GM21786 (cell line): ENCODE measurements at regions not wholly inside any gene's neighbourhood (a gene's known extent, or its start where the extent isn't known, plus 50 kb on each side); places are given as distances from the start of the nearest gene placed in this dataset.
"Not testable (repeated sequence)": the region's sequence is repeated elsewhere in the genome, so short reads cannot be mapped to it uniquely, and the experiment has no call there.

Source experiments
- ATAC-seq: cut with Tn5 transposase; IDR thresholded peaks from one replicate; pipeline ENCODE4 v1.9.1; 2021; ENCODE audit not compliant: unreplicated experiment

DNA sequence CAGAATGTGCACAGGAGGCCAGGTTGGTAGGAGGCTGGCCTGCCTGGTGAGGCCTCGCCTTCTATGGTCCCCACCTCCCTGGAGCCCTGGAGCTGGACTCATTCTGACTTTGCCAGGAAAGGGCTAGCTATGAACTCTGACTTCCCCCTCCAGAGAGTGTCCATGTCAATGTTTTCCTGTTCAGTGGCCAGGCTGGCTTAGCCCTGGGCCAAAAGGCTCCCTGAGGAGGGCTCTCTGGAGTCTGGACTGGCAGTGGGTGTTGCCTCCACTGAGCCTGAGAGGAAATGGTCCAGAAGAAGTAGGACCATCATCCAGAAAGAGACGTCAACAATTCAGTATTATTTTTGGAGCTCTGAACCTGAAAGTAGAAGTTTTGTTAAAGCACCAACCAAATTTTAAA, 178.7 kb downstream of the CHIC2 start:
- no peak for ATAC-seq

DNA sequence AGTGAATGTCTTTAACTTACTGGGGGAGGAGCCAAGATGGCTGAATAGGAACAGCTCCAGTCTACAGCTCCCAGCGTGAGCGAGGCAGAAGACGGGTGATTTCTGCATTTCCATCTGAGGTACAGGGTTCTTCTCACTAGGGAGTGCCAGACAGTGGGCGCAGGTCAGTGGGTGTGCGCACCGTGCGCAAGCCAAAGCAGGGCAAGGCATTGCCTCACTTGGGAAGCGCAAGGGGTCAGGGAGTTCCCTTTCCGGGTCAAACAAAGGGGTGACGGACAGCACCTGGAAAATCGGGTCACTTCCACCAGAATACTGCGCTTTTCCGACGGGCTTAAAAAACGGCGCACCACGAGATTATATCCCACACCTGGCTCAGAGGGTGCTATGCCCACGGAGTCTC, 187.3 kb downstream of the CHIC2 start:
- not testable (repeated sequence) for ATAC-seq

DNA sequence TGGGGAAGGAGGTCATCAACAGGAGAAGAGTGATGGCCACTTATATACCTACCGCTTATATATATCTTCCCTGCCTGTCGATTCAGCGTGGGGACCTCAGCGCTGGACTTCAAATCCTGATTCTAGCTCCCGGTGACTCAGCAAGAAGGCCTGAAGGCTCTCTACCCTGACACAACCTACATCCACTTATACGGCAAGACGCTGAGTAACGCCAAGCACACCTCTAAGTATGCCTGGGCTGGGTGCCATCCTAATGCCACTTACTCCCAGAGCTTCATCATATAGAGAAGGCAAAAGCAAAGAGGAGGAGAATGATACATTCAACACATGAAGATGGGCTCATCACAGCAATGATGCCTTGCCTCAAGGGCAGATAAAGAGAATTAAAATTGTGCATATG, 198.3 kb downstream of the CHIC2 start:
- no peak for ATAC-seq

DNA sequence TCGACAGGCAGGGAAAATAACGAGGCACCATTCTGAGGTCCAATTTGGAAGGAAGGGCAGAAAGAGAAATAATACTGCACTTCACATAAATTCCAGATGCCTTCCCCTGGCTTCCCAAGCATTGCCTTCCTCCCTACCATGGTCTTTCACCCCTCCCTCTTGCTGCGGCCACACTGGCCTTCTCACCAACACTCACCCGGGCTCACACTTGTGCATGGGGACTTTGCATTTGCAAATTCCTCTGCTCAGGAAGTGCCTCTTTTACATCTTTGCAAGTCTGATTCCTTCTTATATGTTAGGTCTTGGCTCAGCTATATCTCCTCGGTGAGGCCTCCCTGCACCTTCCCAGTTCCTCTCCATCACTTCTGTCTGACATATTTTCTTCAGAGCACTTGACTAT, 199.4 kb downstream of the CHIC2 start:
- no peak for ATAC-seq

DNA sequence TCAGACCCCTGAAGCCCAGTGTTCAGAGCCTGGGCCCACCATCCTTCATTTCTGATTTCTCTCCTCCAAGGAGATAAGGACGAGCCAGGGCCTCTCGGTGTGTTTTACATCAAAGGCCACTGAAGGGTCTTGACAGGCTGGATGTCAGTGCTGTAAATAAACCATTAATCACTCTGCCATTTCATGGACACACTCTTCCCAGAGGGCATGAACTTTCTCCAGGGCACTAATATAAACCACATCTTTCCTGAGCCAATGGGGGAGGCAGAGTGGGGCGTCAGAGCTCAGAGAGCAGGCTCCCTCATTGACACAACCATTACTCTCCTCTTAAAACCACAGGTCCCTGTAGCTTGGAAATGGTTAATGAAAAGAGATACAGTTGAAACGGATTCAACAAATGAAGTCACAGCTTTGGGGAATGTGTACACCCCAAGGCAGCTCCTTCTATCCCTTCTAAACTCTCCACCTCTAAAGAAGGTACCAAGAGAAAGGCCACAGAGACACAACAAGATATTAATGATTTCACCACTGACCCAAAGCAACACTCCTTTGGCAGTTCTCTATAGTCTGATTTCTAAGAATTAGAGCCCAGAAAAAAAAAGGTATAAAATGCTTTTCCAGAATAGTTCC, 200.6 kb downstream of the CHIC2 start:
- ATAC-seq: no peak

DNA sequence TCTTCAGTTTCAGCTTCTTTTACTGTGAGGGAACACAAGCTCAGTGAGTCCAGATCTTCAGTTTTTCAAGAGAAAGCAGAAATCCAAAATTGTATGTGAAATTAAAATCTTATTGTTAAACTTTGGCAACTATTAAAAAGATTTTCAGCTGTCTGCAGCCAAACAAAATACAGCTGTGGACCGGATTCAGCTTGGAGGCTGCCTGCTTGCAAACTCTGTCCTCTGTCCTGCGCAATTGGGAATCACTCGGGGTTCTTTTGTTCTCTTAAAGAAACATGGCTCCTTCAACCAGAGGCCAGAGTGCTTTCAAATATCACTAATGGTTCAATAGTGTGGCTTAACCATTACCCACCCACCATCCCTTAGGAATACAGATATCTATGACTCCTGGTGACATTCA, 201.2 kb downstream of the CHIC2 start:
- ATAC-seq: no peak

DNA sequence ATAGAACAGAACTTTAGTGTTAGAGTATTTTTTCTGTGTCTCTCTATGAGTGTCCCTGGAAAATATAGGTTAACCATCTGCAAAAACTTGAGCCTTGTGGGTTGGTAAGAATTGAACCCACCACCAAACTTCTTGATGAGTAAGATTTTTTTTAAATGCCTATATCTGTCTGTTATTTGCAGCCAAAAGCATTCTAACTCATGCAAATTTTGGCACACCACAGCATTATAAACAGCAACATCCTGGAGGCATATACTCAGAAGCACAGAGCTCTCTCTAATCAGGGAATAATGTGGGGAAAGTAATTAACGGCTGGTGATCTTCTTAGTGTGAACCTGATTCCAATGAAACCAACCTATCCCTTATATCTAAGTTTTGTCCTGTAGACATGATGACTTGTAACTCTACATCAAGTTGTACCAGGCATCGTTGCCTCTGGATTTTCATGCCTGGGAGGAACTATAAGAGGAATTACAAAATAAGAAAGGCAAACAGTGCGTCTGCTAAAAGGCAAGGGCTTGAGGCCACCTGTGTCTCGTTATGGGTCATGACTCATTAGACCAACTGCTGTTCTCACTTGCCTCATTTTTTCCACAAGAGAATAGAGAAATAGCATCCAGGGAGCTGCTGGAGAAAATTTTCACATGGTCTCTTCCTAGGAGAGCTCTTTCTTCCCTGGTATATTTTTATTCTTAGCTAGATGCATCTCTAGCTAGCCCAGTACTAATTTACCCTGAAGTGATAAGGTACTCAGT, 202.4 kb downstream of the CHIC2 start:
- ATAC-seq: no peak

DNA sequence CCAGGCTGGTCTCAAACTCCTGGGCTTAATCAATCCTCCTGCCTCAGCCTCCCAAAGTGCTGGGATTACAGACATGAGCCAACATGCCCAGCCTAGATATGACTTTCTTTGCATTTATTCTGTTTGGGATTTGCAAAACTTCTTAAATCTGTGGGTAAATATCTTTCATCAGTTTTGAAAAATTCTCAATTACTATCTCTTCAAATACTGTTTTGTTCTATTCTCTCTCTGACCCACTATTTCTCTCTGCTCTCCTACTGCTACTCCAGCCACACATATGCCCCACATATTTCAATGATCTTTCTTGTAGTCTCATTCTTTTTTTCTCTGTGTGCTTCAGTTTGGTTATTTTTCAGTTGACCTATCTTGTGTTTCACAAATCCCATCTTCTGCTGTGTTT, 205.1 kb downstream of the CHIC2 start:
- ATAC-seq: no peak

DNA sequence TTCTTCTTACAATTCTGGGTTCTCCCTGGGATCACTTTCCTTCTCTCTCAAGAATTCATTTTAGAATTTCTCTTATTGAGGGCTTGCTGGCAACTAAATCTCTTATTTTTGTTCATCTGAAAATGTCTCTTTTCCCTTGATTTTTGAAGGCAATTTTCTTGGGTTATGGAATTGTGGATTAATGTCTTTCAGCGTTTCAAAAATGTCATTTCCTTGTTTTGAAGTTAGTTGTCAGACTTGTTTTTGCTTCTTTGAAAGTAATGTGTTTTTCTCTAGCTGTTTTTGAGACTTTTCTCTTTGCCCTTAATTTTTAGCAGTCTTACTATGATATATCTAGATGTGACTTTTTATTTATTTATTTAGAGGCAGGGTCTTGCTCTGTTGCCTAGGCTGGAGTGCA, 205.7 kb downstream of the CHIC2 start:
- no peak for ATAC-seq

DNA sequence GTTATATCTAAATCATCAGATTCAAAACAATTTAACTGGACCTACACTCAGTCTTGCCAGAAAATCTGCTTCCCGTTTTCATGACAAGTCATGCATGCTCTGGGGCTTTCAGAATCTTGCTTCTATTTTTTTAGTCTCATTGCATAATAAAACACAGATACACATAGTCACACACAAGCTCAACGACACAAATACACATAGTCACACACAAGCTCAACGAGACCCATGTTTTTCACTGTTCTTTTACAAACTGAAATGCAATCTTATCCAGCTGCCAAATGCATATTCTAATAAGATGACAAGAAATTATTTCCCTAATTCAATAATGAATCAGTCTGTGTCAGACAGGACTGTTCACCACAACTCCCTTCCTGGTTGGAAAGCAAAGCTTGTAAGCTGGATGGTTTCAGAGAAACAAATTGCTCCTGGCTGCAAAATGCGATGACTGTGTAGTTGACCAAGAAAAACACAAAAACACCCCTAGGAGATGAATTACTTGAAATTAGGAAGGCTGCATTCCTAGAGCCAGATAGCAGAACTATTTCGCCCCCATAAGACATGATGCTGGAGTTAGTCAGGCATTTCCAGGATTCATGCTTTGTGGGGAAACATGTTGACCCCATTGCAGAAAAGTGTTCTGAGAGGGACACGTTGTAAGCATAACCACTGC, 208.7 kb downstream of the CHIC2 start:
- ATAC-seq: no peak

DNA sequence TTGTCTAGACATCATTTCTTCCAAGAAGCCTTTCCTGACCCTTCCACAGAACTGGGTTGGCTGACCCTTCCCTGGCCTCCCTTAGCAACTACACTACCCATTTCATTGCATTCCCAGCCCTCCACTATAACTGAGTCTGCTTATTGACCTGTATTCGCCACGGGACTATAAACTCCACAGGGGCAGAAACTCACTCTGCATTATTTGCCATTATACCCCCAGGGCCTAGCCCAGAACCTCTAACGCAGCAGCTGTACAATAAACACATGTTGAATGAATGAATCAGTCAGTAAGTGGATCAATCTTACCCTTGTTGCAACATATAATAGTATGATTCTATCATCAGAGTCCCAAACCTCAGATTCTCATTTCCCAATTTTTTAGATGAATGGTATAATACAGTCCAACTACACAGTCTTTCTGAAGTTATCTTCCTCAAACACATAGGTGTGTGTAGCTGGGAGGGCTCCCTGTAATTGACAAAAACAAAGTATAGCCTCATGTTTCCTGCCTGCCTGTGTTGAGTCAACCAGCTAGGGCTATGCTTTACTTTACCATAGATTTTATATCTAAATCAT, 209.3 kb downstream of the CHIC2 start:
- no peak for ATAC-seq

DNA sequence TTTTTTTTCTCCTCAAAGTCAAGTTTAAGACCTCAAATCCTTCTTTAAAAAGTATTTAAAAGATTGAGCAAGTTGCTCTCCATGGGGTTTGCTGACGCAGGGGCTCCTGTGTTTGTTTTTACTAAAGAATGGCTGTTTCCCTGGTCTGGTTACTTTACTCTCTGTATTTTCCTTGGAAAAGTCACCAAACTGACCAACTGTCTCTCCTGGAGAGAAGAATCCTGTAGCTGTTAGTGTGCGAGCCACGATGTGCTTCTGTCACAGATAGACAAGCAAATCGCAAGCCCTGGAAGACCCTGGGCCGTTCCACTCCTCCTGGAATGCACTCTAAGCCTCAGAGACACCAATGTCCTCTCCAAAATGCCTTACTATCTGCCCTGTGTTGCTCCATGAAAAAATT, 212.1 kb downstream of the CHIC2 start:
- no peak for ATAC-seq

DNA sequence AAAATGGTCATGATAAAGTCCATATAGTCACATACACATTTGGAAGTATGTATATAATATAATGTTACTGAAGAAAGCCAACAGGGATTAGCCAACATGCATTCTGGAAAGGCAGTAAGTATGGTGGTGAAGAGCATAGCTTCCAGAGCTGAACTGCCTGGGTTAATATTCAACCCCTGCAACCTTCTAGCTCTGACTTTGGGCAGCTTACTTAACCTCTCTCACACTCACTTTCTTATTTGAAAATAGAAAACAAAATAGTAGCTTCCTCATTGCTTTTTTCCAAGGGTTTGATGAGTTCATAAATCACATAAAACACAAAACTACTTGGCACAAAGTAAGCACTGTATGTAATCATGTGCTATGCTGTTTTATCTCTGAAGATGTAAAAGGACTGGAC, 216.4 kb downstream of the CHIC2 start:
- ATAC-seq: no peak

DNA sequence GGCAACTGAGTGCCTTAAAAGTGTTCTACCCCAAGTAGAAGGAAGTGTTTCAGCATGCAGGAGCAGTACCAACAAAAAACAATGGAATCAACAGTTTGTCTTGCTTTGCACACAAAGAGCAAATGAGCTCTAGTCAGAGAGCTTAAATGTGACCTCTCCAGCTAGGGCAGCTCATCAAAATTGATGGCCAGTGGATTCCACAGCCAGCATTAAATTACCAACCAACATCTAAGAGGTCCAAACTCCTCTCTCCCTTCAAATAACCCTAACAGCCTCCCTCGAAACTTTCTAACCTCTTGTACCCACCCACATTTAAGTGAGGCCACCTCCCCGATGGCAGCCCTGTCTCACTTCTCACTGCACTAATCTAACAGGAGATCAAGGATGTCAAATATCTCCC, 219.9 kb downstream of the CHIC2 start:
- ATAC-seq: no peak

DNA sequence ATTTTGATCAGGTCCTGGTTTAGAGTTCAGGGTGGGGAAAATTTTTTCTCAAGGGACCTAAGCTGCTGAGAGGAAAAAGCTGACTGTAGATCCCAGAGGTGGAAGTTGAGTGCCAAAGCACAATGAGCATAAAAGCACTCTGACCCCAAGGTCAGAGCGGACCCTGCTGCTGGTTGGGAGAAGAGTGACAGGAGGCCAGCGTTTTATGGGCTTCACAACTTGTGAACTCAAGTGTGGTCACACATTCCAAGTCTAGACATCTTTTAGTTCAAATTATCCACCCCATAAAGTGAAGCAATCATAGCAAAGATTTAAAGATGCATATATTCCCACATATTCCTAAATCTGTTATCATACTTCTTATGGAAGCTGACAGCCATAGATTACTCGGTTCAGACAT, 220.3 kb downstream of the CHIC2 start:
- ATAC-seq: no peak

DNA sequence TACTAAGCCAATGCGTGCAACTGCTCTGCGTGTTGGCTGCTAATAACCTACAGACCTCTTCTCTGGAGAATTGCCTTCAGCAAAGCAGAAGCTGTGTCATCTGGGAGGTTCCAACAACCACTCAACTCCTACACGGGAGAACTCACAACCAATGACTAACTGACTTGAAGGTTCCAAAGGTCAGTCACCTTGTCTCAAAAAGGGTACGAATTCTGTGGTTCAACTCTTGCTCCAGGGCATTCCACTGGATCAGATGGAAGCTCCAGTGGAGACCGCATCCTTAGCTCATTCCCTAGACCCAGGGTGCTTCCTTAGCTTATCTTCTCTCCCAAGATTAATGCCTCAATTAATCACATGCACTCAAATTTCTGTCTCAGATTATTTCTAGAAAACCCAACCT, 222.7 kb downstream of the CHIC2 start:
- ATAC-seq: no peak

DNA sequence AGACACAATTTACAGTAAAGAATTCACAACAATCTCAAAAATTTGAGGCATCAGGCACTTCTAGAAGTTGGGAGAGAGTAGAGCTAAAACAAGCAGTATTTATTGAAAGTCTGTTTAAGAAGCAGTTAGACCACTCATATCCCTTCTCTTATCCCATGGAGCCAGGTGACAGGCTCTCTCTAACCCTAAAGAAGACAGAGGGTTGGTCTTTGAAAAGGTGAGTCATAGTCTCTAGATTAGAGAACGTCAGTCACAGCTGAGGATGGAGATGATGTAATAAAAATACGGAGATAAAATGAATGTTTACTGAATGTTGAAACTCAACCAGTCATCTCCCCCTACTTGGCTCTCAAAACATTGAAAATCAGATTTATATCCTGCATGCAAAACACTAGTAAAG, 223.8 kb downstream of the CHIC2 start:
- ATAC-seq: no peak

DNA sequence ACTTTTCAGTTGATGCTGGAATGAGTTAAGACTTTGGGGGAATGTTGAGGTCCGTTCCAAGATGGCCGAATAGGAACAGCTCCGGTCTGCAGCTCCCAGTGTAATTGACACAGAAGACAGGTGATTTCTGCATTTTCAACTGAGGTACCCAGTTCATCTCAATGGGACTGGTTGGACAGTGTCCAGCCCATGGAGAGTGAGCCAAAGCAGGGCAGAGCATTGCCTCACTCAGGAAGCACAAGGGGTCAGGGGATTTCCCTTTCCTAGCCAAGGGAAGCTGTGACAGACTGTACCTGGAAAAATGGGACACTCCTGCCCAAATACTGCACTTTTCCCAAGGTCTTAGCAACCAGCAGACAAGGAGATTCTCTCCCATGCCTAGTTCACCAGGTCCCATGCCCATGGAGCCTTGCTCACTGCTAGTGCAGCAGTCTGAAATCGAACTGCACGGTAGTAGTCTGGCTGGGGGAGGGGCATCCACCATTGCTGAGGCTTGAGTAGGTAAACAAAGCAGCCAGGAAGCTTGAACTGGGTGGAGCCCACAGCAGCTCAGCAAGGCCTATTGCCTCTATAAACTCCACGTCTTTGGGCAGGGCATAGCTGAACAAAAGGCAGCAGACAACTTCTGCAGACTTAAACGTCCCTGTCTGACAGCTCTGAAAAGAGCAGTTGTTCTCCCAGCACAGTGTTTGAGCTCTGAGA, 231.0 kb downstream of the CHIC2 start:
- not testable (repeated sequence) for ATAC-seq

DNA sequence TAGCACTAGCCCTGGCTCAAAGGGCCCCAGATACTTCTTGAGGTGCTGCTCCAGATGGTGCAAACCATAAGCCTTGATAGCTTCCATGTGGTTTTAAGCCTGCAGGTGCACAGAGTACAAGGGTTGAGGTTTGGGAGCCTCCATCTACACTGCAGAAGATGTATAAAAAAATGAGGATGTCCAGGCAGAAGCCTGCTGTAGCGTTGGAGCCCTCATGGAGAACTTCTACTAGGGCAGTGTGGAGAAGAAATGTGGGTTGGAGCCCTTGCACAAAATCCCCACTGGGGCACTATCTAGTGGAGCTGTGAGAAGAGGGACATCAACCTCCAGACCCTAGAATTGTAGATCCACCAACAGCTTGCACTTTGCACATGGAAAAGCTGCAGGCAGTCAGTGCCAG, 231.9 kb downstream of the CHIC2 start:
- no peak for ATAC-seq

DNA sequence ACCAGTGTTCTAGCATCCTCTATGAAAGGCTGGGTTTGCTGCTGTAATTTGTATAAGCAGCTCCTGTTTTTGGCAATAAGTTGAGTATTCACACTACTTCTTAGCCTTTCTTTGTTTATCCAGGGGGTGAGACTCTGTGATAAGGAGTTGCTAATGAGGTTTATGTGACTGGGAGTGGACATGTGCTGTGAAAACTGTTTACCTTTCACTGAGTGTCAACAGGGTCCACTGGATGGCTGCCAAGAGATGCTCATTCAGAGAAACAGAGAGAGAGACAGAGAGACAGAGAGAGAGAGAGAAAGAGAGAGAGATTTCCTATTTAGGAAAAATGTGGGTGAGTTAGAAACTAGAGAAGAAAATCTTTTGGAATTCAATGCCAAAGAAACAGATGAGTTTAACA, 233.9 kb downstream of the CHIC2 start:
- no peak for ATAC-seq

DNA sequence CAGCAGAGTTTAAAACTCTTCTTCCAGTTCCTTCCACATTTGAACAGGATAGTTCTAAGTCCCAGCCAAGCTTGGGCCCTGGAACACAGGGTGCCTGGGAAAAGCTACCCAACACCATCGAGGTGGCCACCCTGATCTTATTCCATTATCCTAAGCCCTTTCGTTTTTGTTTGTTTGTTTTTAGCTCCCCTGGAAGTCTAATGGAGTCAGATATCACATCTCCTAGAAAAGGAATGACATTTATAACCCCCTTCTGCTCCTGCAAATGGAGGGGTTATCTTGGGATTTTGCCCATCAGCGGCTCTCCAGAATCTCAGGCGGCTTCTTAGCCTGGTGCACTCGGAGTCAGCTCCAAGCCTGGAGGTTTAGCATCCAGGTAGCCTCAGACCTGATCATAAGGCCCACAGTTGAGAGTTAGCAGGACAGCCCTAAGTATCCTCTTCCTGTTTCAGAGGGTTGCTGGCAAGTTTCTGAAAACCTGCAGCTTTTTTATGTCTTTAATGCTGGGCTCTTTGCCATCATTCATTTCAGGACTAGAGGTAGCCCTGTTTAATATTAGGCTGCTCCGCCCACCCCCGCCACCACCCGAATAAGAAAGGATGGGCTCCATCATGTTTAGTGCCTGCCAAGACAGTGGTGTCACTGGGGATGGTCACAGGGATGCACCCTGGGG, 230.0 kb upstream of the LNX1 start:
- no peak for ATAC-seq
